ENCODE measurements at regions not wholly inside any gene's neighbourhood (a gene's known extent, or its start where the extent isn't known, plus 50 kb on each side); places are given as distances from the start of the nearest gene placed in this dataset.

DNA sequence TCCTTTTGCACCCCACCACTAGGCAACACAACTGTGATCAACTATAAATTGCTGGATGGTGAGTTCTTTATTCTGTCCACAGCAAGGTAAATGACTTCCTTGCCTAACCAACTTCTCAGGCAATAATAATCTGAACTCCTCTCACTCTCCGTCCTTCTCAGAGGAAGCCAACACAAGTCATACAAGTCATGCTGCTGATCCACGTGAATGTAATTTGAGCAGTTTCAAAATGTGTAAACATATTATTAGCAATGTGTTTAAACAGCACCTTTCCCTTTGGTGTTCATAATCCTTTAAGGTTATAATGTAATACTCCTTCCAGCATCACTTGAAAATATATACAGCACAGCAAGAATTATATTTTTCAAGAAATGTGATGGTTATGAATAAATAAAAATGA, 127.9 kb downstream of the QRSL1 start:
- Histone ChIP-seq H3K27me3 (ENCODE audit: control insufficient read depth, insufficient read depth, low read length) (no peaks in the 10 kb centered on the region), H3K36me3 (ENCODE audit: control insufficient read depth, insufficient read depth, low read length) (no peaks in the 10 kb centered on the region), H3K27ac (ENCODE audit: low read depth, low read length) (no peak overlapping the region), H3K4me3 (ENCODE audit: low read depth, low read length) (no peak overlapping the region), H3K9me3 (ENCODE audit: control insufficient read depth, insufficient read depth, low read depth, low read length) (peaks cover 20% of the 10 kb centered on the region), H3K4me1 (ENCODE audit: control insufficient read depth, insufficient read depth, low read length) (no peaks in the 10 kb centered on the region), H3K9ac (ENCODE audit: low read length) (no peak overlapping the region)

DNA sequence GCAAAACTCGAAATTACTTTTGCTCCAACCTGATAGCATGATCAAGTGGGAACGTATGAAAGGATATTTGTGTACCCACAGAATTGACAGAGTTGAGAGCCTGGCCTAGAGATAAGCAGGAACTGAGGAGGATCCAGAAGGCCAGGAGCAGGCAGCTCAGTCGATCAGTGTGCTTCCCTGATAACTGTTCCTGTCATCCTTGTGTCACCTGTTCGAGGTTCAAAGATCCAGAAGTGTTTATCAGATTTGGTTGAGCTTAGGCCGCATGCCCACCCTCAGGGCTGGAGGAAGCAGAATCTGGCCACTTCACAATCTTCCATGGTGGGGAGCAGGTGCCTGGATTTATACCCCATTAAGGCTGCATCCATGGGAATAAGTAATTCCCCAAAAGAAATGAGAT, 124.8 kb downstream of the QRSL1 start:
- Histone ChIP-seq H3K36me3 (ENCODE audit: control insufficient read depth, insufficient read depth, low read length) (no peaks in the 10 kb centered on the region), H3K27me3 (ENCODE audit: control insufficient read depth, insufficient read depth, low read length) (no peaks in the 10 kb centered on the region), H3K9ac (ENCODE audit: low read length) (no peak overlapping the region), H3K27ac (ENCODE audit: low read depth, low read length) (no peak overlapping the region), H3K4me3 (ENCODE audit: low read depth, low read length) (no peak overlapping the region), H3K9me3 (ENCODE audit: control insufficient read depth, insufficient read depth, low read depth, low read length) (peaks cover 6% of the 10 kb centered on the region), H3K4me1 (ENCODE audit: control insufficient read depth, insufficient read depth, low read length) (peaks cover 23% of the 10 kb centered on the region)

DNA sequence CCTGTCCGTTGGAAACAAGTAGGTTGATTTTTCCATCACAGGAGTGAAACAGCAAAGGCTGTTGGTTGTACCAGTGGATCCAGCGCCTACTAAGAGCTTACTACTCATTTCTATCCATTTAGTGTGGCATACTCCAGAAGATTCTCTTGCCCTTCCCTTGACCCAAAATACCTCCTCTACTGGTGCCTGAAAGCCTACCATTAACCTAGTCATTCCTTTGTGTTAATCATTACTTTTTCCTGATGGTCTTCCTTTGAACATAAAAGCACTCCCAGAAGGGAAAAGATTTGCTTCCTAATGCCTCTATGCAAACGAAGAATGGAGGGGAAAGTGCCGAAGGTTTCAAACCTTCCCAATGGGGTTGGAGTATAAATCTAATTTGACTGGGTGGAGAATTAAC, 123.3 kb downstream of the QRSL1 start:
- Histone ChIP-seq H3K4me3 (ENCODE audit: low read depth, low read length) (no peak overlapping the region), H3K27ac (ENCODE audit: low read depth, low read length) (no peak overlapping the region), H3K9me3 (ENCODE audit: control insufficient read depth, insufficient read depth, low read depth, low read length) (no peaks in the 10 kb centered on the region), H3K36me3 (ENCODE audit: control insufficient read depth, insufficient read depth, low read length) (no peaks in the 10 kb centered on the region), H3K9ac (ENCODE audit: low read length) (no peak overlapping the region), H3K27me3 (ENCODE audit: control insufficient read depth, insufficient read depth, low read length) (no peaks in the 10 kb centered on the region), H3K4me1 (ENCODE audit: control insufficient read depth, insufficient read depth, low read length) (peaks cover 34% of the 10 kb centered on the region)

GRCh38 chr6:106751501-106752252, 122.3 kb downstream of the QRSL1 start:
- peaks cover 34% of the 10 kb centered on the region for H3K4me1 ChIP-seq (ENCODE audit: control insufficient read depth, insufficient read depth, low read length)
- no peak overlapping the region for H3K27ac ChIP-seq (ENCODE audit: low read depth, low read length)
- no peaks in the 10 kb centered on the region for H3K36me3 ChIP-seq (ENCODE audit: control insufficient read depth, insufficient read depth, low read length)
- no peaks in the 10 kb centered on the region for H3K27me3 ChIP-seq (ENCODE audit: control insufficient read depth, insufficient read depth, low read length)
- H3K9me3 ChIP-seq (ENCODE audit: control insufficient read depth, insufficient read depth, low read depth, low read length): no peaks in the 10 kb centered on the region
- no peak overlapping the region for H3K4me3 ChIP-seq (ENCODE audit: low read depth, low read length)
- H3K9ac ChIP-seq (ENCODE audit: low read length): no peak overlapping the region

DNA sequence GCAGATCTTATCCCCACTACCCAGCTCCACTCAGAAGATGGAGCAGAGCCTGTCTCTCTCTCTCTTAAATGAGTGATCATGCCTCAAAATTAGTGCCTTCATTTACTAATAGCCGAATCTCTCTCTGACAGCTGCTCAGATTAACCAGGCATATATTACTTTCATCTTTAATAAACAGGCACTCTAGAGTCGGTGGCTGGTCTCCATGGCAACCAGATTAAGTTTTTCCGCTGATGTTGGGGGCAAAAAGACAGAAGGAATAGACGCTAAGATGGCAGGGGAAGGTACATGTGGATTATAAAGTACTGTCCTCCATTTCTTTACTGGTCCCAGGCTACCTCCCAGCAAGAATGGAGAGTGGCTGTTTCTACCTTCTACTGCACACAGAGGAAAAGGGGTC, 121.6 kb downstream of the QRSL1 start:
- no peak overlapping the region for H3K27ac ChIP-seq (ENCODE audit: low read depth, low read length)
- peaks cover 34% of the 10 kb centered on the region for H3K4me1 ChIP-seq (ENCODE audit: control insufficient read depth, insufficient read depth, low read length)
- H3K4me3 ChIP-seq (ENCODE audit: low read depth, low read length): no peak overlapping the region
- H3K9ac ChIP-seq (ENCODE audit: low read length): no peak overlapping the region
- H3K9me3 ChIP-seq (ENCODE audit: control insufficient read depth, insufficient read depth, low read depth, low read length): no peaks in the 10 kb centered on the region
- H3K36me3 ChIP-seq (ENCODE audit: control insufficient read depth, insufficient read depth, low read length): no peaks in the 10 kb centered on the region
- H3K27me3 ChIP-seq (ENCODE audit: control insufficient read depth, insufficient read depth, low read length): no peaks in the 10 kb centered on the region

DNA sequence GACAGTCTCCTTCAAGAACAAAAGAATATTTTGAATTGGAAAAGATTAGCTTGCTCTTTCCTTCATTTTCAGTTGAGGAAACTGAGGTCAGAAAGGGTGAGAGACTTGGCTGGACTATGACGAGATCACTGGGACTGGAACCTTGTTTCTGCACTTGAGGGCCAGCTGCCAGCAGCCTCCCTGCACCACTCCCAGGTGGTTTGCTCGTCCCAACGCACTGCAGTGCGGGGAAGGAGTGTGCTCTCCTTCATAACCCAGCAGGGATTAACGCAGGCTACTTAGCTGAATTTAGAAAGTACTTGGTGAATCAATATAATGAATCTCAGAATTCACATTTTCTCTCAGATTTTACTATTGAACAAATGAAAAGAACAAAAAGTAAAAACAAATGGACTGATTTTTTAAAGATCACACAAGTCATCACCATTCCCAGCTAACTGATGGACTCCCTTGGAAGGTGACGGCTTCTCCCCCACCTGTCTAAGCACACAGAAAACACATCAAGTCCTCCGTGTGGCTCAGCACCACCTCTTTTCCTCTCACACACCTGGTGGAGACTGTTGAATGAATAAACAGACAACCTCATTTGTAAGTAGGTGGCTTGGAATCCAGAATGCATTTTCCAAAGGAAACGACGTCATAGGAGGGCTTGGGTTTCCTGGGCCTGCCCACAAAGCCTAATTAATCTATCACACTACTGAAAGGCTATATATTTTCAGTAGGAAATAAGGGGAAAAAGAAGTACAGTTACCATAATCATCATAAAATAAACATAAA, 121.0 kb downstream of the QRSL1 start:
- no peak overlapping the region for H3K4me3 ChIP-seq (ENCODE audit: low read depth, low read length)
- H3K9ac ChIP-seq (ENCODE audit: low read length): no peak overlapping the region
- no peaks in the 10 kb centered on the region for H3K27me3 ChIP-seq (ENCODE audit: control insufficient read depth, insufficient read depth, low read length)
- no peaks in the 10 kb centered on the region for H3K9me3 ChIP-seq (ENCODE audit: control insufficient read depth, insufficient read depth, low read depth, low read length)
- H3K36me3 ChIP-seq (ENCODE audit: control insufficient read depth, insufficient read depth, low read length): no peaks in the 10 kb centered on the region
- peaks cover 34% of the 10 kb centered on the region for H3K4me1 ChIP-seq (ENCODE audit: control insufficient read depth, insufficient read depth, low read length)
- H3K27ac ChIP-seq (ENCODE audit: low read depth, low read length): no peak overlapping the region

DNA sequence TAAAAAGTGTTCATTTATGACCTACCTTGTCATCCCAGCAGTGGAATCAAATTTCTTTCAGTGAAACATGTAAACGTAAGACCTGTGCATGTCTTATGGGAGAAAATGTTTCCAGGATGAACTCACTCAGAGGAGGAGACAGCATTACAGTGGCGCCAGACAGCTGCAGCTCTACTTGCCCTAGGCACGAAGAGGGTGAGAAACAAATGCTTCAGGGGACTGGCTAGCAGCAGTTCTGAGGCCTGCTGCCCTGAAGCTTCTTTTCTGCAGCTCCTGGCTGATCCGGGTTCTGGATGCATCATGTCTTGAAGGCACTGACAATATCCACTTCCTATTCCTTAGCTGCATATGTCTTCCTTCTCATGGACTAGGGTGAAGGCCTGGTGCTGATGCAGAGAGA, 120.2 kb downstream of the QRSL1 start:
- Histone ChIP-seq H3K4me1 (ENCODE audit: control insufficient read depth, insufficient read depth, low read length) (peaks cover 34% of the 10 kb centered on the region), H3K27me3 (ENCODE audit: control insufficient read depth, insufficient read depth, low read length) (no peaks in the 10 kb centered on the region), H3K4me3 (ENCODE audit: low read depth, low read length) (no peak overlapping the region), H3K9me3 (ENCODE audit: control insufficient read depth, insufficient read depth, low read depth, low read length) (peaks cover under 1% of the 10 kb centered on the region; the same call in 1 of the 2 replicates), H3K27ac (ENCODE audit: low read depth, low read length) (no peak overlapping the region), H3K9ac (ENCODE audit: low read length) (no peak overlapping the region), H3K36me3 (ENCODE audit: control insufficient read depth, insufficient read depth, low read length) (no peaks in the 10 kb centered on the region)

GRCh38 chr6:106748547-106749207, 119.3 kb downstream of the QRSL1 start:
- H3K9ac ChIP-seq (ENCODE audit: low read length): no peak overlapping the region

DNA sequence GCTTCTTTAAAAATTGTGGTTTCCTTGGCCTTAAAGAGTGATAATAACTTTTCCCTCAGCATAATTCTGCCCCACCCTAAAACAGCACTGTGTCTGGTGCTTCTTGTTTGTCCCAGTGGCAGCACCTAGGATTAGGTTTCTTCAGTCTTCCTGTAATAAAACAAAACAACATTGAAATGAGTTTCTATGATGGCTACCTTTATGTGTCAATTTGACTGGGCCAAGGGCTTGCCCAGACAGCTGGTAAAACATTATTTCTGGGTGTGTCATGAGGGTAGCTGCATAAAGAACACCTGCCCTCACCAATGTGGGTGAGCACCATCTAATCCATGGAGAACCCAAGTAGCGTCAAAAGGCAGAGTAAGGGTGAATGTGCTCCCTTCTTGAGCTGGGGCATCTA, 117.8 kb downstream of the QRSL1 start:
- peaks cover 34% of the 10 kb centered on the region for H3K4me1 ChIP-seq (ENCODE audit: control insufficient read depth, insufficient read depth, low read length)
- peaks cover 20% of the 10 kb centered on the region for H3K9me3 ChIP-seq (ENCODE audit: control insufficient read depth, insufficient read depth, low read depth, low read length)
- no peak overlapping the region for H3K27ac ChIP-seq (ENCODE audit: low read depth, low read length)
- H3K36me3 ChIP-seq (ENCODE audit: control insufficient read depth, insufficient read depth, low read length): no peaks in the 10 kb centered on the region
- H3K27me3 ChIP-seq (ENCODE audit: control insufficient read depth, insufficient read depth, low read length): no peaks in the 10 kb centered on the region
- H3K9ac ChIP-seq (ENCODE audit: low read length): no peak overlapping the region
- H3K4me3 ChIP-seq (ENCODE audit: low read depth, low read length): no peak overlapping the region

More at GRCh38 chr6:106748547-106749207, 119.3 kb downstream of the QRSL1 start:
- Histone ChIP-seq H3K9me3 (ENCODE audit: control insufficient read depth, insufficient read depth, low read depth, low read length) (peaks cover 7% of the 10 kb centered on the region), H3K4me1 (ENCODE audit: control insufficient read depth, insufficient read depth, low read length) (peaks cover 34% of the 10 kb centered on the region), H3K27ac (ENCODE audit: low read depth, low read length) (no peak overlapping the region), H3K36me3 (ENCODE audit: control insufficient read depth, insufficient read depth, low read length) (no peaks in the 10 kb centered on the region), H3K27me3 (ENCODE audit: control insufficient read depth, insufficient read depth, low read length) (no peaks in the 10 kb centered on the region), H3K4me3 (ENCODE audit: low read depth, low read length) (no peak overlapping the region)

DNA sequence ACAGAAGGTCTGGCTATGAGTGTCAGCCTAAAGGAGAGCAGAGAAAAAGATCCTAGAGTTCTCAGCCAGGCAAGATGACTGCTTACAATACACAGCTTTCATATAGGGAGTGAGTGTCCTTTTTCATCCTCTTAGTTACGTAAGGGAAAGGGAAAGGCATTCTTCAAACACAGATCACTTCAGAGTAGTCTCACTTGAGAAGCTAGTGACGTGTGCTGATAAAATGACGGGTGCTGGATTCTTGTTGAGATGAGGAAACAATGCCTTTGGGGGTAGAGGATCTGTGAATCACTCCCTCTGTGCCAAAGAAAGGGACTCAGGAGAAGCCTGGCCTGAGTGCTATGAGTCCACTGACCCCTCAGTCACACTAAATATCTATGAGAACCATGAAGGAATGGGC, 117.3 kb downstream of the QRSL1 start:
- H3K27ac ChIP-seq (ENCODE audit: low read depth, low read length): no peak overlapping the region
- peaks cover 20% of the 10 kb centered on the region for H3K9me3 ChIP-seq (ENCODE audit: control insufficient read depth, insufficient read depth, low read depth, low read length)
- H3K36me3 ChIP-seq (ENCODE audit: control insufficient read depth, insufficient read depth, low read length): no peaks in the 10 kb centered on the region
- peaks cover 34% of the 10 kb centered on the region for H3K4me1 ChIP-seq (ENCODE audit: control insufficient read depth, insufficient read depth, low read length)
- no peak overlapping the region for H3K9ac ChIP-seq (ENCODE audit: low read length)
- no peak overlapping the region for H3K4me3 ChIP-seq (ENCODE audit: low read depth, low read length)
- H3K27me3 ChIP-seq (ENCODE audit: control insufficient read depth, insufficient read depth, low read length): no peaks in the 10 kb centered on the region
